CD14-positive monocyte (primary cell): ENCODE measurements at regions not wholly inside any gene's neighbourhood (a gene's known extent, or its start where the extent isn't known, plus 50 kb on each side); places are given as distances from the start of the nearest gene placed in this dataset.

Experiments
- DNase-seq, 3 donors: peaks; one replicate each; pipeline ENCODE4 v3.0.0-alpha.2; 2011 to 2022
- H2AFZ ChIP-seq: 2 replicates; pipeline ENCODE4 v1.6.0; 2012; ENCODE audit warnings: mild to moderate bottlenecking, low read depth, low read length, inconsistent platforms; ENCODE audit not compliant: insufficient read depth, poor library complexity, severe bottlenecking
- H3K27ac ChIP-seq, 2 donors: 1 replicate in 1 of 2; 2 replicates in 1 of 2; pipeline ENCODE4 v1.5.1; 2012 to 2013; ENCODE audit warnings: low read length in 2 of 2, control low read depth in 1 of 2, inconsistent platforms in 1 of 2, low read depth in 1 of 2, mild to moderate bottlenecking in 1 of 2
- H3K27me3 ChIP-seq, 2 donors: one replicate each; pipeline versions ENCODE4 v1.6.0 to v1.6.1; 2011 to 2013; ENCODE audit warnings: low read length in 2 of 2; ENCODE audit not compliant: control insufficient read depth in 2 of 2, insufficient read depth in 2 of 2
- H3K36me3 ChIP-seq, 2 donors: replicated peaks in 1 of 2; 1 replicate in 1 of 2; 2 replicates in 1 of 2; pipeline versions ENCODE4 v1.5.1 to v1.6.1; 2012 to 2013; ENCODE audit warnings: low read length in 2 of 2, control low read depth in 1 of 2, inconsistent platforms in 1 of 2, mild to moderate bottlenecking in 1 of 2; ENCODE audit not compliant: insufficient read depth in 2 of 2, control insufficient read depth in 1 of 2
- H3K4me1 ChIP-seq, 2 donors: 1 replicate in 1 of 2; 2 replicates in 1 of 2; pipeline versions ENCODE4 v1.5.1 to v1.6.1; 2012 to 2013; ENCODE audit warnings: low read length in 2 of 2, control low read depth in 1 of 2, inconsistent platforms in 1 of 2, mild to moderate bottlenecking in 1 of 2, moderate library complexity in 1 of 2; ENCODE audit not compliant: insufficient read depth in 2 of 2, control insufficient read depth in 1 of 2
- H3K4me2 ChIP-seq: replicated peaks from 2 replicates; pipeline ENCODE3; 2012; ENCODE audit warnings: low read length, moderate library complexity, mild to moderate bottlenecking; ENCODE audit not compliant: poor library complexity, severe bottlenecking; ENCODE audit errors: extremely low read depth
- H3K4me3 ChIP-seq, 3 experiments: fragments of 200-600 bp in 1 of 3; sonication (generic) in 1 of 3; replicated peaks in 1 of 3; 1 replicate in 2 of 3; 2 replicates in 1 of 3; pipeline ENCODE4 v1.5.1; 2011 to 2013; ENCODE audit warnings: low read length in 3 of 3, mild to moderate bottlenecking in 3 of 3, control low read depth in 2 of 3, low read depth in 2 of 3, inconsistent platforms in 1 of 3, moderate library complexity in 1 of 3
- H3K79me2 ChIP-seq: 2 replicates; pipeline ENCODE4 v1.6.0; 2012; ENCODE audit warnings: mild to moderate bottlenecking, control low read depth, inconsistent platforms, low read length, moderate library complexity; ENCODE audit not compliant: insufficient read depth
- H3K9ac ChIP-seq: 2 replicates; pipeline ENCODE4 v1.6.0; 2017; ENCODE audit warnings: low read length, mild to moderate bottlenecking; ENCODE audit not compliant: insufficient read depth, poor library complexity, severe bottlenecking
- H3K9me3 ChIP-seq, 2 donors: replicated peaks in 1 of 2; 1 replicate in 1 of 2; 2 replicates in 1 of 2; pipeline versions ENCODE4 v1.5.1 to v1.6.1; 2012 to 2013; ENCODE audit warnings: low read length in 2 of 2, control low read depth in 1 of 2; ENCODE audit not compliant: control insufficient read depth in 1 of 2, insufficient read depth in 1 of 2
- H4K20me1 ChIP-seq: 2 replicates; pipeline ENCODE4 v1.6.0; 2012; ENCODE audit warnings: mild to moderate bottlenecking, low read length, control low read depth, moderate library complexity; ENCODE audit not compliant: insufficient read depth
- H3K27ac Mint-ChIP-seq, 7 donors: one replicate each; pipeline ENCODE4 v1.8.0; 2020; ENCODE audit warnings: mild to moderate bottlenecking in 7 of 7, mixed read lengths in 7 of 7, moderate library complexity in 6 of 7, inconsistent platforms in 2 of 7
- H3K27me3 Mint-ChIP-seq, 3 donors: one replicate each; pipeline ENCODE4 v1.8.0; 2021 to 2022; ENCODE audit warnings: low read depth in 3 of 3, mild to moderate bottlenecking in 3 of 3, mixed read lengths in 3 of 3, moderate library complexity in 3 of 3, inconsistent platforms in 1 of 3
- H3K36me3 Mint-ChIP-seq, 2 donors: one replicate each; pipeline ENCODE4 v1.8.0; 2020; ENCODE audit warnings: mixed read lengths in 2 of 2, inconsistent platforms in 1 of 2, mild to moderate bottlenecking in 1 of 2
- H3K4me1 Mint-ChIP-seq: one replicate; pipeline ENCODE4 v1.8.0; 2020; ENCODE audit warnings: mild to moderate bottlenecking, mixed read lengths
- H3K4me3 Mint-ChIP-seq, 2 donors: one replicate each; pipeline ENCODE4 v1.8.0; 2020; ENCODE audit warnings: mild to moderate bottlenecking in 2 of 2, mixed read lengths in 2 of 2, moderate library complexity in 1 of 2
- H3K9me3 Mint-ChIP-seq, 7 donors: one replicate each; pipeline ENCODE4 v1.8.0; 2020 to 2022; ENCODE audit warnings: mixed read lengths in 7 of 7, mild to moderate bottlenecking in 6 of 7, moderate library complexity in 6 of 7, inconsistent platforms in 2 of 7
- WGBS: methylation state at CpG from one replicate; pipeline ENCODE4 v1.1.5; 2013; ENCODE audit warnings: missing lambda C conversion rate; ENCODE audit not compliant: insufficient coverage; 5-methylcytosine and 5-hydroxymethylcytosine counted together
- intact Hi-C, 2 donors: fragments of 100-400 bp; cut with micrococcal nuclease; formaldehyde crosslinking; loops; one replicate each; pipeline versions ENCODE4 v1.15.0 to v1.15.1; 2023
- TF ChIP-seq, protein P1 (sequence below): fragments of 200-600 bp; IDR thresholded peaks from one replicate; pipeline ENCODE4 v1.8.0; 2022; ENCODE audit warnings: antibody characterized with exemption, mild to moderate bottlenecking

DNA sequence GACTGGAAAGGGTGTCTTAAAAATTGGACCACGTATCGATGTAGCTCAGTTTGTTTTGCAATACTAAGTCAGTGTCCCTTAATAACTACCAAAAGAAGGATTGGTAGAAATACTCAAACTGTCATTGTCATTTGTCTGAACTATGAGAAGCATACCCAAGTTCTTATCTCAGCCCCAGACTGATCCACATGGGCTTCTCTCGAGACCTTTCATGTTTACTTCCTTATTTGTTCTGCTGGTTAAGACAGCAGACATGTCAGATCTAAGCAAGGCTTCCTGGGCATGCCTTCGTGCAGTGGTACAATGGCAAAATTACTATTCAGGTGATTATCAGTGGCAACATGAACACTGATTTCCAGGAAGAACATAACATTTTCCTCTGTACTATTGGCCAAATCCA, 211.1 kb upstream of the PHACTR1 start:
- TF ChIP-seq, protein P1, sequence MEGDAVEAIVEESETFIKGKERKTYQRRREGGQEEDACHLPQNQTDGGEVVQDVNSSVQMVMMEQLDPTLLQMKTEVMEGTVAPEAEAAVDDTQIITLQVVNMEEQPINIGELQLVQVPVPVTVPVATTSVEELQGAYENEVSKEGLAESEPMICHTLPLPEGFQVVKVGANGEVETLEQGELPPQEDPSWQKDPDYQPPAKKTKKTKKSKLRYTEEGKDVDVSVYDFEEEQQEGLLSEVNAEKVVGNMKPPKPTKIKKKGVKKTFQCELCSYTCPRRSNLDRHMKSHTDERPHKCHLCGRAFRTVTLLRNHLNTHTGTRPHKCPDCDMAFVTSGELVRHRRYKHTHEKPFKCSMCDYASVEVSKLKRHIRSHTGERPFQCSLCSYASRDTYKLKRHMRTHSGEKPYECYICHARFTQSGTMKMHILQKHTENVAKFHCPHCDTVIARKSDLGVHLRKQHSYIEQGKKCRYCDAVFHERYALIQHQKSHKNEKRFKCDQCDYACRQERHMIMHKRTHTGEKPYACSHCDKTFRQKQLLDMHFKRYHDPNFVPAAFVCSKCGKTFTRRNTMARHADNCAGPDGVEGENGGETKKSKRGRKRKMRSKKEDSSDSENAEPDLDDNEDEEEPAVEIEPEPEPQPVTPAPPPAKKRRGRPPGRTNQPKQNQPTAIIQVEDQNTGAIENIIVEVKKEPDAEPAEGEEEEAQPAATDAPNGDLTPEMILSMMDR = no peak
- H3K4me3 ChIP-seq = no peak overlapping the region
- no peak overlapping the region for H2AFZ ChIP-seq
- no peak overlapping the region for H3K4me2 ChIP-seq
- H3K4me1 ChIP-seq = no peaks in the 10 kb centered on the region
- 10% methylated on average over 2 of the region's 4 CpGs for WGBS
- Mint-ChIP-seq H3K9me3 (peaks cover 0 to 4% (median 2%) of the 10 kb centered on the region in 7 donors), H3K4me3 (no peak overlapping the region), H3K27me3 (no peaks in the 10 kb centered on the region), H3K36me3 (no peaks in the 10 kb centered on the region), H3K4me1 (no peaks in the 10 kb centered on the region), H3K27ac (no peak overlapping the region)
- H4K20me1 ChIP-seq = no peaks in the 10 kb centered on the region
- intact Hi-C loops = no loop called here
- H3K27ac ChIP-seq = no peak overlapping the region
- H3K79me2 ChIP-seq = no peaks in the 10 kb centered on the region
- no peaks in the 10 kb centered on the region for H3K36me3 ChIP-seq
- H3K27me3 ChIP-seq = no peaks in the 10 kb centered on the region
- H3K9me3 ChIP-seq = no peaks in the 10 kb centered on the region
- no peak for DNase-seq
- H3K9ac ChIP-seq = no peak overlapping the region

GRCh38 chr6:12506159-12506558, 210.4 kb upstream of the PHACTR1 start:
- Histone ChIP-seq H3K27ac (no peak overlapping the region), H4K20me1 (no peaks in the 10 kb centered on the region), H3K9me3 (no peaks in the 10 kb centered on the region), H3K4me3 (no peak overlapping the region), H3K27me3 (no peaks in the 10 kb centered on the region), H3K9ac (no peak overlapping the region), H3K36me3 (no peaks in the 10 kb centered on the region), H2AFZ (no peak overlapping the region), H3K4me2 (no peak overlapping the region), H3K79me2 (no peaks in the 10 kb centered on the region), H3K4me1 (no peaks in the 10 kb centered on the region)
- no CpG with 5 or more reads among the region's 2 CpGs for WGBS
- TF ChIP-seq, protein P1 = no peak
- Mint-ChIP-seq H3K27me3 (no peaks in the 10 kb centered on the region), H3K4me3 (no peak overlapping the region), H3K27ac (no peak overlapping the region), H3K9me3 (peaks cover 0 to 4% (median 2%) of the 10 kb centered on the region in 7 donors), H3K36me3 (no peaks in the 10 kb centered on the region), H3K4me1 (no peaks in the 10 kb centered on the region)
- intact Hi-C loops = no loop called here
- DNase-seq = no peak
